ENCODE measurements at regions not wholly inside any gene's neighbourhood (a gene's known extent, or its start where the extent isn't known, plus 50 kb on each side); places are given as distances from the start of the nearest gene placed in this dataset.
"Not testable (repeated sequence)": the region's sequence is repeated elsewhere in the genome, so short reads cannot be mapped to it uniquely, and the experiment has no call there.

DNA sequence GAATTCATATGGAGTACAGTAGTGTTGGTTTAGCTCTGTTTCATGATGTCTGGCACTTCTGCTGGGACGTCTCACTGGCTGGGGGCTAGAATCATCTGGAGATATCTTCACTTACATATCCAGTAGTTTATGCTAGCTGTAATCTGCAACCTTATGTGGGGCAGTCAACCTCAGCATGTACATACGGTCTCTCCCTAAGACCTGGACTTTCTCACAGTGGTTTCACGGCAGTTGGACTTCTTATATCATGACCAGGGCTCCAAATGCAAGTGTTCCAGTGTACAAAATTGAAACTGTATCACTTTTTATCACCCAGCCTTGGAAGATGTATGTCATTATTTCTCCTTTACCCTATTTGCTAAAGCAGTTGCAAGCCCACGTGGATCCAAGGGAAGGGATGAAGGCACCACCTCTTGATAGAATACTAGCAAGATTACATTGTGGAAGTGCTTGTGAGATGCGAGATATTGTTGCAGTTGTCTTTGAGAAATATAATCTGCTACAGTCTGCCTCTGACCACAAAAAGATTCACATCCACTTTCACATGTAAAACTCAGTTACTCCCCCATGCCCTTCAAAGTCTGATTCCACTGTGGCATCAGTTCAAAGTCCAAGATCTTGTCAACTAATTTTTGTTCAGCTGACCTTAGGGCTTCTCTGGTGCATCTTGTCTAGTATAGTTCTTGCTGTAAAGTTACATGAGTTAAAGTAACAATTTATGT, 316.6 kb upstream of the NCAM1 start:
- DNase-seq (ENCODE audit: low read depth in 3 of 3) = no peak

DNA sequence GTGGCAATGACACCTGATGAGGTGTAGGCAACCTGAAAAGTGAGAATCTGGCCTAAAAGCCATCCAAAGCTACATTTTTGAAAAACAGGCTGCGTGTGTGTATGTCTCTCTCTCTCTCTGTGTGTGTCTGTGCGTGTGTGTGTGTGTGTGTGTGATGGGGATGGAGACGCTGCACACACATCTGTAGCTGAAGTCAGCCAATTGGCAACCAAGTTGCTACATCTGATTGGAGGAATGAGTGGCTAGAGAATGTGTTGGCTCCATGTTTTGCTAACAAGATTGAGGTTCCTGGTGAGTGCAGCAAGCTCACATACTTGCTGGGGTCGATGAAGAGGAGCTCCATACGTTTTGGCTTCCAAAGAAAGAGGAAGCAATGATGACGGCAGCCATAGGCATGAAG, 311.4 kb upstream of the NCAM1 start:
- DNase-seq (ENCODE audit: low read depth in 3 of 3) = no peak

GRCh38 chr11:112650527-112650926, 310.7 kb upstream of the NCAM1 start:
- no peak for DNase-seq (ENCODE audit: low read depth in 3 of 3)

DNA sequence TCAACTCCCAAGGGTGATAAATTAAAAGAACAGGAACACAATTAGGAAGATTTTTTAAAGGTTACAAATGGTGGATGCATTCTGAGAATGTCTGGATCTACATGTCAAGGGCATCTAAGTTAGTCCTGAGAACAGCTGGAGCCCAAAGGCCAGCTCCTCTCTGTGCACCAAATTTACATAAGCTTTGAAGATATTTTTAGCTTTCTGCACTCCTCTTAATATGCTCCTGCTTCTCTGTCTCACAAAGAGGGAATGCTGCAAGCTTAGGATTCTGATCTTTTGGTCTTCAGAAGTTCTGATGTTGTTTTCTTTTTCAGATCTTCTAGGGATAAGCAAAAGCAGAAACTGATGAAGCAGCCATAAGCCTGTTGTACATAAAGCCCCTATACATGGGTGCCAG, 309.8 kb upstream of the NCAM1 start:
- no peak for DNase-seq (ENCODE audit: low read depth in 3 of 3)

DNA sequence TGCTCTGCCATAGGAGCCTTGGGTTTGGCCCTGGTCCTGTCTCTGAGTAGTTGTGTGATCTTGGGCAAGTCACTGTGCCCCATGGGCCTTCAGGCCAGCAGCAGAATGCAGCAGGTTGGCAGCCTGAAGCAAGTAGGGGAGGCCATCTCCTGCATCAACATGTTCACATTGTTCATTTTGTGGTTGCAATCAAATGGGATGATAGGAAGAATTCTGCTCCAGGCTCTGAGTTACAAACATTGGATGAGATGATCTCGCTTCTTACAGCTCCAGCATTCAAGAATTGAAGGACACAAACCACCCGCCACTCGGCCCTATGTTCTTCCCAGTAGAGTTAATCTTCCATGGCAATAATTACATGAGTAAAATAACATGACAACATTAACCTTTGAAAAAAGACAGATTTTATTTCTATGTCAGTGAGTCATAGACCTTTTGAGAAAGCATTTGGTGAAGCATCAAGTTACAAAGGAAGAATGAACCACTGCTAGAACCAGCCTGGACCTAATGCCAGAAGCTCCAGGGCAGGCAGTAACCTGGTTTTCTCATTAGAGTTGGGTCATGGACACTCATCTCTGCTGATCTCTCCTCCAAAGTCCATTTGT, 308.3 kb upstream of the NCAM1 start:
- no peak for DNase-seq (ENCODE audit: low read depth in 3 of 3)

DNA sequence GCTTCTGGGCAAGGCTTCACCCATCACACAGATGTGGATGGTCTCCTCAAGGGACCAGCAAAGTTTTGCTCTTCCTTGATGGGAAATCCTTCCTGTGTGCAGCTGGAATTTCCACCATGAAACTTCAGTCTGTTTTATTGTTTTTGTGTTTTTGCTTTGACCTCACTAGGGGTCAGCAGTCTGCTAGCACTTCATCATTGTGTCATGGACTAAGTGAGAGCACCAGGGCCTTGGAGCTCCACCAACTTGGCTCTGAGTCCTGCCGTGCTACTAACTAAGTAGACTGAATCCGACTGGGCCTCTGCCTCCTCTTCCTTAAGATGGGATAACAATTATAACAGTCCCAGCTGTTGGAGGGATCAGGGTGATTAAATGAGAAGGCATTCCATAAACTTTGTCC, 305.8 kb upstream of the NCAM1 start:
- DNase-seq (ENCODE audit: low read depth in 3 of 3) = no peak

DNA sequence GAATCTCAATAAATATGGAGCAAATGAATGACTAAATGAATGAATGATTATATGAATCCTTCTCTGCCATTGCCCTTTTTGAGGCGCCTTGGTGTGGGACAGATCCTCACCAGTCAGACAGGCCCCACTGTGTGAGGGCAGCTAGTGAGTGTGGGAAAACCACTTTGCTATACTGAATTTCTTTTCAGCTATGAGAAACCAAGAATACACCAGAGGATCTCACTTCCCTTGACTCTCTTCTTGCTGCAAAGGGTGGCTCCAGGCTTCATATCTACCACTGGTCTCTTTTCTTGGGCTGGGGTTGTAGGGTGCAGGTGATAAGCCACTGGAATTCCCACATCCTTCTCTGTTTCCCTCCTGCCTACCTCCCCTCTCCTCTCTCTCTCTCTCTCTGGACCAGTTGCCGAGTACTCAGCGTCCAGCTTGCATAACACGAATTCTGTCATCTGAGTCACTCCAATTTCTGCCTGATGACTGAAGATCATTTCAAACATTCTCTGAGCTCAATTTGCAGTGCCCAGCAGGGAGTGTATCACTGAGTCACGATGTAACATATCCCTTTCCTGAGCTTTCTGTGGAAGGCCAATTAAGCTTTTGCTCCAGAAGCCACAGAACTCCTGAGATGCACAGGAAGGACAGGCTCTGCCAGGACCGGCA, 304.3 kb upstream of the NCAM1 start:
- DNase-seq (ENCODE audit: low read depth in 3 of 3) = no peak

- no peak for DNase-seq (ENCODE audit: low read depth in 3 of 3)
These were observed 302.8 kb upstream of the NCAM1 start for GRCh38 chr11:112658431-112658878.

GRCh38 chr11:112661146-112661545, 300.1 kb upstream of the NCAM1 start:
- DNase-seq (ENCODE audit: low read depth in 3 of 3) = no peak

DNA sequence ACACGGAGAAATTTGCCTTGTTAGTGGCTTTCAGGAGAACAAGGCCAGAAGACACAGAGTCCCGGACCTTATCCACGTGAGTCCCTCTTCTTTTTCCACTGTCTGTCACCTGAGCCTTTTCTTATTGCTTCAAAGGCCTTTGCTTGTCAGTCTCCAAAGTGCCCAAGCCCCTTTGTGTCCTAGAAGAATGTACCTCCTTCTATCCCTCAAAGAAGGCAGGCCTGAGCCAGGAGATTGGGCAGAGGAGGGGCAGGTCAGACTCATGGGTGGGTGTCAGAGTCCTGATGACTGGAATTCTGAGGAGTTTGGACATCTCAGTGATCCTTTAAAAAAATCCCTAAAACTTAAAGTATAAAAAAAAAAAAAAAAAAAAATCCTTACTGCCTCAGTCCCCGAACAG, 299.6 kb upstream of the NCAM1 start:
- DNase-seq (ENCODE audit: low read depth in 3 of 3) = no peak

DNA sequence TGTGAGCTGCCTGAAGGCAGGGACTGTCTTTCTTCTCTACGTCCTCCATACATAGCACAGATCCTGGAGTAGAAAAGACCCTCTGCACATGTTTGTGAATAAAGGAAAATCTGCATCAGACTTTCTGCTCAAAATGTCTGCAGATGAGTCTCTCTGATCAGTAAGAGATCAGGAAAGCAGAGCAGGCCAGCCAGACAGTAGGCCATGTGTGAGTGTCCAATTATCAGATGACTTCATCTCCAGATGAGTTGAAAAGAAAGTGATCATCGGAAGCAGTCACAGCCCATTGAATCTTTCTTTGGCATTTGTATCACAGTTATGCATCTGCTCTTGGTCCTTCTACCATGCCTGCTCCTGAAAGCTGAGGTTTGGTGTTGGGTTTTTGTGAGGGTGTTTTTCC, 298.7 kb upstream of the NCAM1 start:
- no peak for DNase-seq (ENCODE audit: low read depth in 3 of 3)

- DNase-seq (ENCODE audit: low read depth in 3 of 3) = no peak
These were observed 297.1 kb upstream of the NCAM1 start for GRCh38 chr11:112663947-112664634.

DNA sequence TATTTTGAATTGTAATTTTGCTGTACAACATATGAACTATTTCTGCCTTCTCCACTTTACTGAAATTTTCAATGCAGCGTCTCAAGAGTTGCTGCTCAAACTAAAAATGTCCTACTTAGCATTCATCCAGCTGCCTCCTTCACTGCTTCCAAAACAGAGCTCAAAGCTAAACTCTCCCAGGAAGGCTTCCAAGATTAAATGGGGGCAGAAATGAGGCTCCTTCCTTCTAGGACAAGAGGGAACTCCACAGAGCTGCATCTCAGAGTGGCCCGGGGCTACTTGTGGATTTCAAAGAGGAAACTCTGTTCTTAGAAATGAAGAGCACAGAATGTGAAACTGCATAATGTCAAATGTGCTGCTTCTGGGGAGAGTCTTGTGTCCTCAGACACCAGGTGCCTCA, 295.9 kb upstream of the NCAM1 start:
- no peak for DNase-seq (ENCODE audit: low read depth in 3 of 3)

- no peak for DNase-seq (ENCODE audit: low read depth in 3 of 3)
These were observed 295.0 kb upstream of the NCAM1 start for GRCh38 chr11:112666253-112666652.

DNA sequence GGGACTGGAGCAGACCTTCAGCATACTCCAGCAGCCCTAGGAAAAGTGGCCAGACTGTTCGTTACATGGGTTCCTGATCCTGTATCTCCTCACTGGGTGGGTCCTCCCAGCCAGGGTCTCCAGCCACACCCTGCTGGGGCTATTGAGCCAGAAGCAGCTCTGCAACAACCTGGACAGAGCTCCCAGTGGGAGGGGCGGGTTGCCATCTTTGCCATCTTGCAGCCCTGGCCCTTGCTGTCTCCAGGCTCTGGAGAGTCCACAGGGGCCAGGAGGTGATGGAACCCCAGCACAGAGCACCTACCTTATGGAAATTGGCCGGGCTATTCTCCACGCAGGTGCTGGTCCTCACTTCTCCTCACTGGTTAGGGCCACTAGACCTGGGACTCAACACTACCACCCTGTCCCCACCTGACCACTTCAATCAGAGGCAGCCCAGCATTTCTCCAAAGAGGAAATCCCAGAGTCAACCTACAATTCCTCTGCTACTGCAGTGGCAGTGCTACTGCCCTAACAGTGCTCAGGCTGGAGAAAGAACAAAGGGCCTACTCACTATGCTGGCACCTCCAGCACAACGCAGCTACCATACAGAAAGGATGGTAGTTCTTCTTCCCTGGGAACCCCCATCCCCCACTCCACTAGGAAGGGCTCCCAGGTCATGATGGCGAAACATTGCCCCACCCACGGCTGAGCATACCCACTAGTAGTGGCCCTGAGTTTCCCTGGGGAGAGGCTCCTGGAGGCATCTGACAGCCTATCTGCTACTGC, 290.2 kb upstream of the NCAM1 start:
- DNase-seq (ENCODE audit: low read depth in 3 of 3) = no peak

DNA sequence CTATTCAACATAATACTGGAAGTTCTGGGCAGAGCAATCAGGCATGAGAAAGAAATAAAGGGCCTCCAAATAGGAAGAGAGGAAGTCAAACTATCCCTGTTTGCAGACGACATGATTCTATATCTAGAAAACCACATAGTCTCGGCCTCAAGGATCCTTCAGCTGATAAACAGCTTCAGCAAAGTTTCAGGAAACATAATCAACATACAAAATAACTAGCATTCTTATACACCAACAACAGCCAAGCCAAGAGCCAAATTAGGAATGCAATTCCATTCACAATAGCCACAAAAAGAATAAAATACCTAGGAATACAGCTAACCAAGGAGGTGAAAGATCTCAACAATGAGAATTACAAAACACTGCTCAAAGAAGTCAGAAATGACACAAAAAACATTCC, 287.8 kb upstream of the NCAM1 start:
- not testable (repeated sequence) for DNase-seq (ENCODE audit: low read depth in 3 of 3)

DNA sequence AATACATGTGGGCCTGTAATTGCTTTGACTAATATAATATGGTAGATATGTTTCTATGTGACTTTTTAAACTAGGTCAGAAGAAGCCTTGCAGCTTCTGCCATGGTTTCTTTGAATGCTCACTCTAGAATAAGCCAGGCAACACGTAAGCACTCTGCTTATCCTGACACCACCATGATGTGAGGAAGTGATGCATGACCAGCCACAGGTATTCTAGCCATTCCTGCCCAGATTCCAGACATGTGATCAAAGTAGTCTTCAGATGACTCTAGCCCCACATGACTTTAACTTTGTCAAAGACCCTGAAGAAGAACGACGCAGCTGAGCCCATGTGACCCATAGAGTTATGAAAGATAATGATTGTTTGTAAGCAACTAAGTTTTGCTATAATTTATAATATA, 276.1 kb upstream of the NCAM1 start:
- no peak for DNase-seq (ENCODE audit: low read depth in 3 of 3)

GRCh38 chr11:112689851-112690250, 271.4 kb upstream of the NCAM1 start:
- DNase-seq (ENCODE audit: low read depth in 3 of 3) = no peak

DNA sequence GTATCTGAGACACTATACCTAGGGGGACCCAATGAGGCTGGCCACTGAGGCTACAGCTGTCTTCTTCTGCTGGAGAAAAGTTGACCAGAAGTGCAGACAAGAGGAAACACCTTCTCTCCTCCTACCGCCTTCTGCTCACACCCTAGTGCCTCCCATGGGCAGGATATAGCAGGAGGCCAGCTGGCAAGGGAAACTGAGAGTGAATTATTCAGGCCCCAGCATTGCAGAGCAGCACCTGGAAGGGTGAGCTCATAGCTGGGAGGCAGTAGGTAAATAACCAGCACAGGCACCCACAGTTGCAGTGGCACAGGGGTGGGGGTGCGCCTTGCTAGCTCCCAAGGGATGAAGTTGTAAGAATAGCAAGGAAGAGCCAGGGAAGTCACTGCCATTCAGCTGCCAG, 267.4 kb upstream of the NCAM1 start:
- no peak for DNase-seq (ENCODE audit: low read depth in 3 of 3)

DNA sequence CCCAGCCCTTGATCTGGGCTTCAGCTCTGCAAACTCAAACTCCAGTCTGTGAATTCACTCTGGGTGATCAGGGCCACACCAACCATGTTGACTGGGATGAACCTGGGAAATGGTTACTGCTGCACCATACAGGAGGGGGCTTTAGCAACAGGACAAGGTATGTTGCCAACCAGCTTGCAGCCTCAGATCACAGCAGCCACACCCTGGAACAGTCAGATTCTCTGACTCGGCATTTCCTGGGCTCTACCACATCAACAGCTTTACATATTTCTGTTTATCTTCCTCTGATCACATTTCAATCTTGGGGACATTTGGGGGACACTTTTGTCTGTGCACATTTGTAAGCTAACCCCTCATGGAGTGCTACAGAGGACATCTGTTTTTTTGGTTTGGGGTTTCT, 267.0 kb upstream of the NCAM1 start:
- no peak for DNase-seq (ENCODE audit: low read depth in 3 of 3)

DNA sequence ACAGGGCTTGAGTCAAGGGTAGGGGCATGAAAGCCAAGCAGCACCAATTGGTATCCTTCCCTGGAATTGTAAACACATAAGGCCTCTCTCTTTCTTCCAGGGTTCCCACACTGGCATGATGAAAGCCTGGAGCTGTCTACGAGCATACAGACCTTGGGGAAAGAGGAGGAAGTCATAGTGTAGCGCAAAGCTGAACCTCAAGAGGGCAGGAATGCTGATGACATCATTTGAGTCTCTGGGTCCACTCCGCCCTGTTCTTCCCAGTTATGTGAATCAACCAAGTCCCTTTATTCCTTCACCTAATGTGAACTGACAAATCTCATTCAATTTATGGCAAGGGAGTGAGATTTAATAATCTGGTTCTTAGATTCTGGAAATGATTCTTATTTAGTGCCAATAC, 266.4 kb upstream of the NCAM1 start:
- DNase-seq (ENCODE audit: low read depth in 3 of 3) = no peak

Data from stimulated activated CD4-positive, alpha-beta T cell treated with anti-CD3 and anti-CD28 coated beads, TNF-alpha, amount 100 ng/mL, for 24 hours (primary cell).